SK-N-MC (cell line): ENCODE measurements at regions not wholly inside any gene's neighbourhood (a gene's known extent, or its start where the extent isn't known, plus 50 kb on each side); places are given as distances from the start of the nearest gene placed in this dataset.

Source experiments
- EZH2 ChIP-seq: fragments of 200-600 bp; sonication (generic); IDR thresholded peaks from one replicate; pipeline ENCODE4 v1.6.1; 2017; ENCODE audit warnings: antibody characterized with exemption
- FOXP2 ChIP-seq: optimal IDR thresholded peaks from 2 replicates; pipeline ENCODE3; 2011; ENCODE audit warnings: mild to moderate bottlenecking, moderate library complexity; ENCODE audit not compliant: insufficient read depth; ENCODE audit errors: extremely low read length, control extremely low read depth
- POLR2AphosphoS5 ChIP-seq: IDR thresholded peaks from 2 replicates; pipeline ENCODE4 v1.6.1; 2012; ENCODE audit warnings: mild to moderate bottlenecking, low read depth, low read length, borderline replicate concordance

GRCh38 chr4:34891892-34892291 lies 1352.4 kb downstream of the ARAP2 start:
- TF ChIP-seq POLR2AphosphoS5 (no peak), EZH2 (no peak), FOXP2 (no peak)
